Testis (tissue), 2 donors: ENCODE measurements at regions not wholly inside any gene's neighbourhood (a gene's known extent, or its start where the extent isn't known, plus 50 kb on each side); places are given as distances from the start of the nearest gene placed in this dataset.

Source experiments
- DNase-seq: peaks from one replicate; pipeline ENCODE4 v3.0.0-alpha.2; 2019
- H3K27ac ChIP-seq, 2 donors: fragments of 200-600 bp; sonication (generic); one replicate each; pipeline ENCODE4 v1.5.1; 2019
- H3K27me3 ChIP-seq: fragments of 200-600 bp; sonication (generic); one replicate; pipeline ENCODE4 v1.5.1; 2019
- H3K36me3 ChIP-seq: fragments of 200-600 bp; sonication (generic); one replicate; pipeline ENCODE4 v1.5.1; 2017; ENCODE audit warnings: low read depth; ENCODE audit errors: missing control alignments
- H3K4me1 ChIP-seq: fragments of 200-600 bp; sonication (generic); one replicate; pipeline ENCODE4 v1.5.1; 2019
- H3K4me3 ChIP-seq, 2 donors: fragments of 200-600 bp; sonication (generic); one replicate each; pipeline ENCODE4 v1.5.1; 2017 to 2019
- H3K9me3 ChIP-seq: fragments of 200-600 bp; sonication (generic); one replicate; pipeline ENCODE4 v1.5.1; 2017
- CTCF ChIP-seq, 3 experiments: fragments of 450-650 bp in 2 of 3; fragments of 200-600 bp in 1 of 3; sonication (generic) in 1 of 3; IDR thresholded peaks; one replicate each; pipeline ENCODE4 v1.5.1; 2016 to 2019; ENCODE audit warnings: antibody characterized with exemption in 3 of 3, mild to moderate bottlenecking in 2 of 3, moderate library complexity in 1 of 3
- POLR2A ChIP-seq: fragments of 450-650 bp; IDR thresholded peaks from one replicate; pipeline ENCODE4 v1.6.1; 2017; ENCODE audit warnings: antibody characterized with exemption, mild to moderate bottlenecking, moderate library complexity
- WGBS, 2 donors: methylation state at CpG; one replicate each; pipeline ENCODE4 v1.1.5; 2018; 5-methylcytosine and 5-hydroxymethylcytosine counted together
- intact Hi-C: fragments of 100-400 bp; cut with DNase I; formaldehyde crosslinking; loops from one replicate; pipeline ENCODE4 v1.15.1; 2023; ENCODE audit warnings: low total_unique reads

- intact Hi-C loops, result no loop called here
- no peak for TF ChIP-seq POLR2A
- no peak for TF ChIP-seq CTCF (IDR thresholded peaks at IDR 0.05)
- Histone ChIP-seq H3K27ac (no peak overlapping the region), H3K36me3 (no peaks in the 10 kb centered on the region), H3K27me3 (no peaks in the 10 kb centered on the region), H3K4me1 (no peaks in the 10 kb centered on the region), H3K9me3 (no peaks in the 10 kb centered on the region), H3K4me3 (no peak overlapping the region)
- DNase-seq, result no peak
- 76 to 85% methylated on average over 7 of the region's 7 CpGs for WGBS, 2 donors
These were observed 2117.6 kb downstream of the MAT2B start for GRCh38 chr5:165622864-165623536.

- Histone ChIP-seq H3K36me3 (no peaks in the 10 kb centered on the region), H3K27ac (no peak overlapping the region), H3K4me1 (no peaks in the 10 kb centered on the region), H3K27me3 (no peaks in the 10 kb centered on the region), H3K4me3 (no peak overlapping the region), H3K9me3 (no peaks in the 10 kb centered on the region)
- no peak for DNase-seq
- TF ChIP-seq POLR2A (no peak), CTCF (IDR thresholded peaks at IDR 0.05) (no peak)
- 81 to 85% methylated on average over 8 of the region's 8 CpGs for WGBS, 2 donors
- intact Hi-C loops, result no loop called here
These were observed 2118.9 kb downstream of the MAT2B start for GRCh38 chr5:165624166-165624946.

- intact Hi-C loops, result no loop called here
- Histone ChIP-seq H3K27ac (no peak overlapping the region), H3K4me3 (no peak overlapping the region)
These were observed 2120.7 kb downstream of the MAT2B start for GRCh38 chr5:165626161-165626560.

GRCh38 chr5:165627548-165628170 is 2122.2 kb downstream of the MAT2B start:
- Histone ChIP-seq H3K27ac (no peak overlapping the region), H3K4me3 (no peak overlapping the region), H3K9me3 (no peaks in the 10 kb centered on the region), H3K27me3 (no peaks in the 10 kb centered on the region), H3K36me3 (no peaks in the 10 kb centered on the region), H3K4me1 (no peaks in the 10 kb centered on the region)
- no peak for TF ChIP-seq CTCF (IDR thresholded peaks at IDR 0.05)
- no peak for TF ChIP-seq POLR2A
- DNase-seq, result no peak
- 69 to 71% methylated on average over 8 of the region's 8 CpGs for WGBS, 2 donors
- intact Hi-C loops, result no loop called here

More at GRCh38 chr5:165626161-165626560, 2120.7 kb downstream of the MAT2B start:
- H3K27me3 ChIP-seq, result no peaks in the 10 kb centered on the region
- TF ChIP-seq POLR2A, result no peak
- TF ChIP-seq CTCF (IDR thresholded peaks at IDR 0.05), result no peak
- no peaks in the 10 kb centered on the region for H3K36me3 ChIP-seq
- no peaks in the 10 kb centered on the region for H3K9me3 ChIP-seq
- DNase-seq, result no peak
- H3K4me1 ChIP-seq, result no peaks in the 10 kb centered on the region
